GM12892 (cell line): ENCODE measurements at regions not wholly inside any gene's neighbourhood (a gene's known extent, or its start where the extent isn't known, plus 50 kb on each side); places are given as distances from the start of the nearest gene placed in this dataset.

Experiments
- DNase-seq: peaks from one replicate; pipeline ENCODE4 v3.0.0; 2011; ENCODE audit not compliant: insufficient read length
- FAIRE-seq: peaks from 2 replicates; lab custom pipeline; 2011; peaks lifted over from hg19 to GRCh38; lab: Jason Lieb, UNC
- POLR2A ChIP-seq: IDR thresholded peaks from 2 replicates; pipeline ENCODE4 v1.6.1; 2011; ENCODE audit warnings: low read depth, low read length, control low read depth
- POLR2AphosphoS5 ChIP-seq: IDR thresholded peaks from 2 replicates; pipeline ENCODE4 v1.6.1; 2011; ENCODE audit warnings: low read depth, low read length, control low read depth
- TAF1 ChIP-seq: IDR thresholded peaks from 2 replicates; pipeline ENCODE4 v1.6.1; 2011; ENCODE audit warnings: low read depth, mild to moderate bottlenecking, control low read depth, low read length, borderline replicate concordance

GRCh38 chr22:26952004-26952403 is 294.6 kb downstream of the MIAT start:
- FAIRE-seq: no peak

GRCh38 chr22:26952451-26953011 is 295.1 kb downstream of the MIAT start:
- FAIRE-seq (no peak), DNase-seq (no peak)
- TF ChIP-seq POLR2AphosphoS5 (no peak), POLR2A (no peak), TAF1 (no peak)

More at GRCh38 chr22:26952004-26952403, 294.6 kb downstream of the MIAT start:
- TF ChIP-seq POLR2AphosphoS5 (no peak), POLR2A (no peak), TAF1 (no peak)
- no peak for DNase-seq

GRCh38 chr22:26953012-26953883 is 295.9 kb downstream of the MIAT start:
- FAIRE-seq: no peak
- no peak for DNase-seq
- TF ChIP-seq POLR2AphosphoS5 (no peak), TAF1 (no peak), POLR2A (no peak)

- FAIRE-seq: no peak
- DNase-seq: no peak
- no peak for TF ChIP-seq TAF1
- no peak for TF ChIP-seq POLR2A
- no peak for TF ChIP-seq POLR2AphosphoS5
Measured at GRCh38 chr22:26956371-26956770, 299.0 kb downstream of the MIAT start.

- TF ChIP-seq POLR2AphosphoS5 (no peak), TAF1 (no peak), POLR2A (no peak)
- FAIRE-seq: no peak
- no peak for DNase-seq
Measured at GRCh38 chr22:26957176-26957575, 299.8 kb downstream of the MIAT start.

GRCh38 chr22:26957897-26958296 is 300.5 kb downstream of the MIAT start:
- no peak for TF ChIP-seq TAF1
- TF ChIP-seq POLR2A: no peak
- TF ChIP-seq POLR2AphosphoS5: no peak
- no peak for DNase-seq
- no peak for FAIRE-seq

GRCh38 chr22:26958378-26958777 is 301.0 kb downstream of the MIAT start:
- TF ChIP-seq POLR2A (no peak), POLR2AphosphoS5 (no peak), TAF1 (no peak)
- no peak for FAIRE-seq
- no peak for DNase-seq

- no peak for DNase-seq
- no peak for FAIRE-seq
- TF ChIP-seq POLR2AphosphoS5 (no peak), POLR2A (no peak), TAF1 (no peak)
Measured at GRCh38 chr22:26964642-26965041, 307.3 kb downstream of the MIAT start.

GRCh38 chr22:26967282-26967681 is 309.9 kb downstream of the MIAT start:
- FAIRE-seq: no peak
- DNase-seq: no peak
- TF ChIP-seq POLR2AphosphoS5 (no peak), TAF1 (no peak), POLR2A (no peak)

GRCh38 chr22:26968859-26969523 is 311.6 kb downstream of the MIAT start:
- FAIRE-seq (no peak), DNase-seq (no peak)
- no peak for TF ChIP-seq POLR2AphosphoS5
- no peak for TF ChIP-seq POLR2A
- TF ChIP-seq TAF1: no peak

- no peak for FAIRE-seq
- no peak for DNase-seq
- no peak for TF ChIP-seq TAF1
- TF ChIP-seq POLR2AphosphoS5: no peak
- TF ChIP-seq POLR2A: no peak
Measured at GRCh38 chr22:26970809-26971394, 313.5 kb downstream of the MIAT start.
